ENCODE measurements at regions not wholly inside any gene's neighbourhood (a gene's known extent, or its start where the extent isn't known, plus 50 kb on each side); places are given as distances from the start of the nearest gene placed in this dataset.

GRCh38 chr11:8329847-8330361 lies 66.2 kb upstream of the LMO1 start:
- Histone ChIP-seq H3K27me3 (peaks cover 0 to 8% (median 0%) of the 10 kb centered on the region in 4 donors), H3K4me1 (peaks cover 14 to 46% (median 30%) of the 10 kb centered on the region in 3 donors), H3K27ac (no peak overlapping the region), H3K9me3 (no peaks in the 10 kb centered on the region), H3K4me3 (no peak overlapping the region), H3K36me3 (no peaks in the 10 kb centered on the region)
- intact Hi-C loops (cut with DNase I), result no loop called here
- WGBS, 2 donors, result 31 to 42% methylated on average over 17 of the region's 17 CpGs
- DNase-seq, result no peak
- TF ChIP-seq POLR2A (IDR thresholded peaks at IDR 0.05), result no peak
- TF ChIP-seq CTCF (IDR thresholded peaks at IDR 0.05), result no peak

- Histone ChIP-seq H3K27me3 (peaks cover 0 to 8% (median 0%) of the 10 kb centered on the region in 4 donors), H3K27ac (no peak overlapping the region), H3K36me3 (no peaks in the 10 kb centered on the region), H3K4me1 (peaks cover 14 to 42% (median 30%) of the 10 kb centered on the region in 3 donors), H3K9me3 (no peaks in the 10 kb centered on the region), H3K4me3 (peak overlapping the region in 1 of 4 donors; percentile 43)
- DNase-seq, result no peak
- intact Hi-C loops (cut with DNase I), result no loop called here
- WGBS, 2 donors, result 77 to 78% methylated on average over 6 of the region's 6 CpGs
- TF ChIP-seq POLR2A (IDR thresholded peaks at IDR 0.05) (no peak), CTCF (IDR thresholded peaks at IDR 0.05) (no peak)
These were observed 65.7 kb upstream of the LMO1 start for GRCh38 chr11:8329336-8329735.

GRCh38 chr11:8328848-8329330 lies 65.2 kb upstream of the LMO1 start:
- TF ChIP-seq POLR2A (IDR thresholded peaks at IDR 0.05) (no peak), CTCF (IDR thresholded peaks at IDR 0.05) (peak; percentile 52 to 94 (median 69))
- intact Hi-C loops (cut with DNase I), result no loop called here
- peak overlapping the region in 1 of 4 donors; percentile 56 for H3K27ac ChIP-seq
- H3K27me3 ChIP-seq, result peaks cover 0 to 8% (median 0%) of the 10 kb centered on the region in 4 donors
- 0 to 22% methylated on average over 3 to 4 of the region's 11 CpGs for WGBS, 2 donors
- H3K4me3 ChIP-seq, result peak overlapping the region in 1 of 4 donors; percentile 43
- no peaks in the 10 kb centered on the region for H3K36me3 ChIP-seq
- H3K4me1 ChIP-seq, result peaks cover 14 to 38% (median 30%) of the 10 kb centered on the region in 3 donors
- no peak for DNase-seq
- no peaks in the 10 kb centered on the region for H3K9me3 ChIP-seq

DNA sequence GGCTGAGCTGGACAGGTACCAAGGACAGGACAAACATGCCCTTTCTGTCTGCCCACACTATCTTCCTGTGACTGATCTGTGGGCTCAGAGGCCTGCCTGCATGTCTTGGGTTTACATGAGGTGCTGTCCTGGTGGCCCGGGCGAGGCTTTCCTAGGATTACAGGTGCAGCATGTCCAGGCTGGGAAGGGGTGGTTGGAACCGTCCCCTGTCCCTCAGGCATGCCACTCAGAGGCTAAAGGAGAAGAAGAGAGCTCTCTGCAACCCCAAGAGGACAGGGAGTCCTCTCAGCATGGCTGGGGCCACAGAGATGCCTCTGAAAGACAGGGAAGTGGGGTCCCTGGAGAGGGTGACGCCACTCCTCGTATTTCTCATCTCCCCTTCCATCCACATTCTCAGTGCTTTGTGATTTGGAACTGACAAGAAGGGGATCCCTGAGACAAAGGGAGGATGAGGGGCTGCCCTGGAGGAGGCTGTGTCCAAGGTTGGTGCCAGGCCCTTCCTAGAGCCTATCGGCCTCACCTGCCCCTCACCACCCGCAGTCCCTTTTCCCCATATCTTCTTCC lies 64.6 kb upstream of the LMO1 start:
- Histone ChIP-seq H3K4me1 (peaks cover 14 to 38% (median 30%) of the 10 kb centered on the region in 3 donors), H3K9me3 (no peaks in the 10 kb centered on the region), H3K27me3 (peaks cover 0 to 8% (median 0%) of the 10 kb centered on the region in 4 donors), H3K4me3 (no peak overlapping the region), H3K27ac (peak overlapping the region in 1 of 4 donors; percentile 56), H3K36me3 (no peaks in the 10 kb centered on the region)
- intact Hi-C loops (cut with DNase I), result no loop called here
- TF ChIP-seq POLR2A (IDR thresholded peaks at IDR 0.05), result no peak
- no peak for TF ChIP-seq CTCF (IDR thresholded peaks at IDR 0.05)
- DNase-seq, result no peak
- 90 to 93% methylated on average over 2 to 5 of the region's 7 CpGs for WGBS, 2 donors

DNA sequence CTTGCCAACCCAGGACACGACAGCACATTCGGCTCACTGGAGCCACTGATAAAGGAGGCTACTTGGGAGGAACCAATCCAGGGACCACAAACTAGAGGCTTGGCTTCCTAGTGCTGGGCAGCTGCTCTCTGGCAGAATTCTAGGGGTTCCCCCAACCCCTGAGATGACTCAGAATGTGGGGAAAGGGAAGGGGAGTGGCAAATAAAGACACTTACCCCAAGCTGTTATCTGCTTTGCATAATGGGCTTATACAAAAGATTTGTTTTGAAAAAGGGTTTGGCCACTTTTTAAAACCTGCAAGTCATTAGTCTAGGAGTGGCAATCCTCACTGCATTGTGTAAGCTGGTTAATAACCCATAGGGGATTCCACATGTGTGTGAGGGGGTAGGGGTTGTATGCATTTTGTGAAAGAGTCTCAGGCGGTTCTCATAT lies 64.1 kb upstream of the LMO1 start:
- intact Hi-C loops (cut with DNase I), result no loop called here
- Histone ChIP-seq H3K27ac (peak overlapping the region in 1 of 4 donors; percentile 56), H3K4me1 (peaks cover 14 to 40% (median 30%) of the 10 kb centered on the region in 3 donors), H3K9me3 (no peaks in the 10 kb centered on the region), H3K27me3 (peaks cover 0 to 12% (median 0%) of the 10 kb centered on the region in 4 donors), H3K36me3 (no peaks in the 10 kb centered on the region), H3K4me3 (no peak overlapping the region)
- WGBS, 2 donors, result 19 to 63% methylated on average over 3 of the region's 3 CpGs
- TF ChIP-seq POLR2A (IDR thresholded peaks at IDR 0.05), result no peak
- no peak for TF ChIP-seq CTCF (IDR thresholded peaks at IDR 0.05)
- DNase-seq, result no peak

Data from esophagus squamous epithelium (tissue), 5 donors.